Adrenal gland (tissue), 9 donors: ENCODE measurements at regions not wholly inside any gene's neighbourhood (a gene's known extent, or its start where the extent isn't known, plus 50 kb on each side); places are given as distances from the start of the nearest gene placed in this dataset.

ENCODE experiments used
- DNase-seq, 7 donors: peaks; one replicate each; pipeline ENCODE4 v3.0.0-alpha.2; 2019 to 2020
- H3K27ac ChIP-seq, 5 donors: fragments of 200-600 bp; sonication (generic) in 4 of 5; 1 replicate in 3 of 5; 2 replicates in 2 of 5; pipeline versions ENCODE4 v1.5.1 to v1.8.0; 2016 to 2020; ENCODE audit warnings: mild to moderate bottlenecking in 1 of 5
- H3K27me3 ChIP-seq: fragments of 200-600 bp; 2 replicates; pipeline ENCODE4 v1.8.0; 2021
- H3K36me3 ChIP-seq, 2 donors: fragments of 200-600 bp; replicated peaks in 1 of 2; 1 replicate in 1 of 2; 2 replicates in 1 of 2; pipeline versions ENCODE4 v1.5.1 to v1.8.0; 2018 to 2022
- H3K4me1 ChIP-seq, 2 donors: fragments of 200-600 bp; replicated peaks in 1 of 2; 1 replicate in 1 of 2; 2 replicates in 1 of 2; pipeline versions ENCODE4 v1.5.1 to v1.8.0; 2018 to 2021
- H3K4me3 ChIP-seq, 4 donors: fragments of 200-600 bp; sonication (generic) in 3 of 4; one replicate each; pipeline ENCODE4 v1.5.1; 2016 to 2018
- H3K9me3 ChIP-seq, 3 donors: fragments of 200-600 bp; sonication (generic) in 1 of 3; replicated peaks in 1 of 3; 1 replicate in 2 of 3; 2 replicates in 1 of 3; pipeline versions ENCODE4 v1.5.1 to v1.8.0; 2016 to 2021
- CTCF ChIP-seq, 6 experiments: fragments of 450-650 bp in 4 of 6; fragments of 200-600 bp in 2 of 6; sonication (generic) in 1 of 6; IDR thresholded peaks; 1 replicate in 5 of 6; 2 replicates in 1 of 6; pipeline versions ENCODE4 v1.5.1 to v1.8.0; 2016 to 2021; ENCODE audit warnings: antibody characterized with exemption in 6 of 6, mild to moderate bottlenecking in 2 of 6, moderate library complexity in 1 of 6
- POLR2A ChIP-seq, 2 donors: fragments of 450-650 bp; IDR thresholded peaks; one replicate each; pipeline ENCODE4 v1.6.1; 2017; ENCODE audit warnings: antibody characterized with exemption in 2 of 2, mild to moderate bottlenecking in 2 of 2, moderate library complexity in 1 of 2
- WGBS, 4 donors: extraction: QIAGEN DNeasy Blood & Tissue Kit in 2 of 4; methylation state at CpG; one replicate each; pipeline versions ENCODE4 v1.1.5 to v1.1.7; 2013 to 2017; 5-methylcytosine and 5-hydroxymethylcytosine counted together
- intact Hi-C, 2 donors: fragments of 100-400 bp; cut with DNase I; formaldehyde crosslinking; loops; one replicate each; pipeline versions ENCODE4 v1.14.1 to v1.15.0; 2022 to 2023
- donor health status: healthy with polysubstance abuse.
- donor health status: Bipolar disorder and iron deficiency.
- donor health status: DM: yes; HTN: yes; CAD: no.
- donor health status: DM: no; HTN: no; CAD: no.
- donor health status: DM: no; HTN: no; CAD: no.

GRCh38 chr15:60223176-60223575 is 174.6 kb downstream of the ANXA2 start:
- Histone ChIP-seq H3K9me3 (no peaks in the 10 kb centered on the region), H3K4me1 (no peaks in the 10 kb centered on the region), H3K27ac (no peak overlapping the region), H3K36me3 (no peaks in the 10 kb centered on the region), H3K4me3 (no peak overlapping the region), H3K27me3 (no peaks in the 10 kb centered on the region)
- no peak for TF ChIP-seq CTCF (IDR thresholded peaks at IDR 0.05)
- TF ChIP-seq POLR2A (IDR thresholded peaks at IDR 0.05), result no peak
- intact Hi-C loops, result no loop called here
- WGBS, 4 donors, result 63 to 70% (median 68%) methylated on average over 7 of the region's 7 CpGs
- no peak for DNase-seq

- H3K27me3 ChIP-seq, result no peaks in the 10 kb centered on the region
- H3K4me3 ChIP-seq, result no peak overlapping the region
- no peak for DNase-seq
- H3K36me3 ChIP-seq, result no peaks in the 10 kb centered on the region
- 36 to 54% (median 51%) methylated on average over 7 of the region's 7 CpGs for WGBS, 4 donors
- no peaks in the 10 kb centered on the region for H3K4me1 ChIP-seq
- intact Hi-C loops, result no loop called here
- TF ChIP-seq POLR2A (IDR thresholded peaks at IDR 0.05), result no peak
- no peak for TF ChIP-seq CTCF (IDR thresholded peaks at IDR 0.05)
- H3K9me3 ChIP-seq, result no peaks in the 10 kb centered on the region
- no peak overlapping the region for H3K27ac ChIP-seq
These were observed 170.9 kb downstream of the ANXA2 start for GRCh38 chr15:60226924-60227323.

GRCh38 chr15:60228101-60228500 is 169.7 kb downstream of the ANXA2 start:
- WGBS, 4 donors, result 58 to 69% (median 64%) methylated on average over 3 of the region's 3 CpGs
- Histone ChIP-seq H3K4me3 (no peak overlapping the region), H3K27ac (no peak overlapping the region), H3K9me3 (no peaks in the 10 kb centered on the region), H3K36me3 (no peaks in the 10 kb centered on the region), H3K27me3 (peaks cover 4% of the 10 kb centered on the region), H3K4me1 (no peaks in the 10 kb centered on the region)
- DNase-seq, result no peak
- no peak for TF ChIP-seq POLR2A (IDR thresholded peaks at IDR 0.05)
- no peak for TF ChIP-seq CTCF (IDR thresholded peaks at IDR 0.05)
- intact Hi-C loops, result no loop called here

GRCh38 chr15:60228619-60229018 is 169.2 kb downstream of the ANXA2 start:
- TF ChIP-seq POLR2A (IDR thresholded peaks at IDR 0.05) (no peak), CTCF (IDR thresholded peaks at IDR 0.05) (no peak)
- 74 to 84% (median 79%) methylated on average over 2 of the region's 2 CpGs for WGBS, 4 donors
- no peaks in the 10 kb centered on the region for H3K9me3 ChIP-seq
- no peak for DNase-seq
- intact Hi-C loops, result no loop called here
- H3K27me3 ChIP-seq, result peaks cover 4% of the 10 kb centered on the region
- no peak overlapping the region for H3K4me3 ChIP-seq
- no peaks in the 10 kb centered on the region for H3K4me1 ChIP-seq
- no peak overlapping the region for H3K27ac ChIP-seq
- no peaks in the 10 kb centered on the region for H3K36me3 ChIP-seq
